PC-3 (cell line): ENCODE measurements at regions not wholly inside any gene's neighbourhood (a gene's known extent, or its start where the extent isn't known, plus 50 kb on each side); places are given as distances from the start of the nearest gene placed in this dataset.

Source experiments
- ATAC-seq: fragments of 200-7000 bp; cut with Tn5 transposase; 2 replicates; pipeline ENCODE4 v1.9.1; 2020; ENCODE audit warnings: mild to moderate bottlenecking, moderate library complexity
- BruUV-seq: library from RNA; stranded (reverse); fragments of 400-500 nt; replicated peaks from 2 replicates; lab custom pipeline; 2021; lab: Mats Ljungman, UMichigan
- CTCF ChIA-PET: fragments of 300-600 bp; sonication (Branson Sonifier 250); formaldehyde crosslinking; loops from one replicate; lab custom pipeline; 2022; ENCODE audit warnings: antibody characterized with exemption; lab: Charles Lee
- POLR2A ChIA-PET: fragments of 300-600 bp; sonication (Branson Sonifier 250); formaldehyde crosslinking; loops from one replicate; lab custom pipeline; 2022; ENCODE audit warnings: antibody characterized with exemption; ENCODE audit not compliant: unreplicated experiment; lab: Charles Lee
- DNase-seq: peaks from one replicate; pipeline ENCODE4 v3.0.0-alpha.2; 2015
- H2AFZ ChIP-seq: fragments of 300-600 bp; sonication (generic); 2 replicates; pipeline ENCODE4 v1.6.0; 2016; ENCODE audit warnings: antibody characterized with exemption, low read length
- H3F3A ChIP-seq: fragments of 300-600 bp; sonication (generic); one replicate; pipeline ENCODE4 v1.6.0; 2017; ENCODE audit warnings: antibody characterized with exemption, low read length, control low read depth, mild to moderate bottlenecking; ENCODE audit not compliant: unreplicated experiment
- H3K27ac ChIP-seq: fragments of 300-600 bp; sonication (generic); 2 replicates; pipeline ENCODE4 v1.5.1; 2016; ENCODE audit warnings: mild to moderate bottlenecking, low read length
- H3K27me3 ChIP-seq: fragments of 300-600 bp; sonication (generic); 2 replicates; pipeline ENCODE4 v1.6.1; 2016; ENCODE audit warnings: low read length, mixed read lengths
- H3K36me3 ChIP-seq: fragments of 300-600 bp; sonication (generic); 2 replicates; pipeline ENCODE4 v1.6.1; 2016; ENCODE audit warnings: low read depth, mixed run types, low read length, mixed read lengths
- H3K4me1 ChIP-seq: fragments of 300-600 bp; sonication (generic); 2 replicates; pipeline ENCODE4 v1.5.1; 2016; ENCODE audit warnings: low read length; ENCODE audit not compliant: insufficient read depth
- H3K4me2 ChIP-seq: fragments of 300-600 bp; sonication (generic); 2 replicates; pipeline ENCODE4 v1.6.0; 2016; ENCODE audit warnings: low read length
- H3K4me3 ChIP-seq: fragments of 300-600 bp; sonication (generic); 2 replicates; pipeline ENCODE4 v1.5.1; 2016; ENCODE audit warnings: mild to moderate bottlenecking, low read length, mixed read lengths
- H3K79me2 ChIP-seq: fragments of 300-600 bp; sonication (generic); 2 replicates; pipeline ENCODE4 v1.6.1; 2017; ENCODE audit warnings: low read length, mixed read lengths
- H3K9ac ChIP-seq: fragments of 300-600 bp; sonication (generic); 2 replicates; pipeline ENCODE4 v1.6.0; 2016; ENCODE audit warnings: mild to moderate bottlenecking, low read length
- H3K9me2 ChIP-seq: fragments of 300-600 bp; sonication (generic); replicated peaks from 2 replicates; pipeline ENCODE4 v1.6.1; 2016; ENCODE audit warnings: mixed run types, low read length, mixed read lengths
- H3K9me3 ChIP-seq: fragments of 300-600 bp; sonication (generic); 2 replicates; pipeline ENCODE4 v1.6.1; 2016; ENCODE audit warnings: low read length, mixed read lengths
- H4K20me1 ChIP-seq: fragments of 300-600 bp; sonication (generic); 2 replicates; pipeline ENCODE4 v1.6.1; 2016; ENCODE audit warnings: low read length, mixed read lengths
- EZH2 ChIP-seq: fragments of 300-600 bp; sonication (generic); IDR thresholded peaks from one replicate; pipeline ENCODE4 v1.6.1; 2017; ENCODE audit warnings: antibody characterized with exemption, mild to moderate bottlenecking, low read length; ENCODE audit not compliant: unreplicated experiment
- EZH2phosphoT487 ChIP-seq: fragments of 300-600 bp; sonication (generic); IDR thresholded peaks from 2 replicates; pipeline ENCODE4 v1.6.1; 2018; ENCODE audit warnings: mild to moderate bottlenecking, antibody characterized with exemption, low read length, borderline replicate concordance
- intact Hi-C: fragments of 100-400 bp; cut with micrococcal nuclease; formaldehyde crosslinking; loops from 2 replicates; pipeline ENCODE4 v1.9.0; 2023
- TF ChIP-seq, protein P1 (sequence below): fragments of 300-600 bp; sonication (generic); conservative IDR thresholded peaks from 2 replicates; pipeline ENCODE4 v1.5.1; 2017; ENCODE audit warnings: antibody characterized with exemption, low read depth, mild to moderate bottlenecking, low read length

- H3K27me3 ChIP-seq: no peaks in the 10 kb centered on the region
- TF ChIP-seq, protein P1, sequence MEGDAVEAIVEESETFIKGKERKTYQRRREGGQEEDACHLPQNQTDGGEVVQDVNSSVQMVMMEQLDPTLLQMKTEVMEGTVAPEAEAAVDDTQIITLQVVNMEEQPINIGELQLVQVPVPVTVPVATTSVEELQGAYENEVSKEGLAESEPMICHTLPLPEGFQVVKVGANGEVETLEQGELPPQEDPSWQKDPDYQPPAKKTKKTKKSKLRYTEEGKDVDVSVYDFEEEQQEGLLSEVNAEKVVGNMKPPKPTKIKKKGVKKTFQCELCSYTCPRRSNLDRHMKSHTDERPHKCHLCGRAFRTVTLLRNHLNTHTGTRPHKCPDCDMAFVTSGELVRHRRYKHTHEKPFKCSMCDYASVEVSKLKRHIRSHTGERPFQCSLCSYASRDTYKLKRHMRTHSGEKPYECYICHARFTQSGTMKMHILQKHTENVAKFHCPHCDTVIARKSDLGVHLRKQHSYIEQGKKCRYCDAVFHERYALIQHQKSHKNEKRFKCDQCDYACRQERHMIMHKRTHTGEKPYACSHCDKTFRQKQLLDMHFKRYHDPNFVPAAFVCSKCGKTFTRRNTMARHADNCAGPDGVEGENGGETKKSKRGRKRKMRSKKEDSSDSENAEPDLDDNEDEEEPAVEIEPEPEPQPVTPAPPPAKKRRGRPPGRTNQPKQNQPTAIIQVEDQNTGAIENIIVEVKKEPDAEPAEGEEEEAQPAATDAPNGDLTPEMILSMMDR: no peak
- TF ChIP-seq EZH2: no peak
- TF ChIP-seq EZH2phosphoT487: no peak
- no peak overlapping the region for H3K9ac ChIP-seq
- intact Hi-C loops: no loop called here
- no peak overlapping the region for H3K4me3 ChIP-seq
- H3K36me3 ChIP-seq: no peaks in the 10 kb centered on the region
- ATAC-seq: no peak
- H3F3A ChIP-seq: no peaks in the 10 kb centered on the region
- H2AFZ ChIP-seq: no peak overlapping the region
- DNase-seq: no peak
- H3K27ac ChIP-seq: no peak overlapping the region
- POLR2A ChIA-PET: no interaction called here
- CTCF ChIA-PET: no interaction called here
- BruUV-seq: no TSS peak
- no peaks in the 10 kb centered on the region for H3K9me2 ChIP-seq
- H4K20me1 ChIP-seq: no peaks in the 10 kb centered on the region
- no peaks in the 10 kb centered on the region for H3K79me2 ChIP-seq
- no peaks in the 10 kb centered on the region for H3K9me3 ChIP-seq
- no peak overlapping the region for H3K4me2 ChIP-seq
- H3K4me1 ChIP-seq: no peaks in the 10 kb centered on the region
Measured at GRCh38 chr7:16193631-16194030, 227.7 kb downstream of the CRPPA start.

- ATAC-seq (no peak), DNase-seq (no peak)
- H2AFZ ChIP-seq: no peak overlapping the region
- H3K36me3 ChIP-seq: no peaks in the 10 kb centered on the region
- H3K4me2 ChIP-seq: no peak overlapping the region
- H3K4me3 ChIP-seq: no peak overlapping the region
- no peaks in the 10 kb centered on the region for H3F3A ChIP-seq
- H3K79me2 ChIP-seq: no peaks in the 10 kb centered on the region
- no peak overlapping the region for H3K9ac ChIP-seq
- POLR2A ChIA-PET: no interaction called here
- H3K27me3 ChIP-seq: no peaks in the 10 kb centered on the region
- intact Hi-C loops: loop anchor here (5.0 kb wide), 1 partner anchor 52 kb away; no protein-coding TSS in a partner anchor
- no peaks in the 10 kb centered on the region for H4K20me1 ChIP-seq
- no peaks in the 10 kb centered on the region for H3K4me1 ChIP-seq
- TF ChIP-seq EZH2phosphoT487: no peak
- TF ChIP-seq, protein P1: no peak
- no peak for TF ChIP-seq EZH2
- H3K9me3 ChIP-seq: no peaks in the 10 kb centered on the region
- no peak overlapping the region for H3K27ac ChIP-seq
- H3K9me2 ChIP-seq: no peaks in the 10 kb centered on the region
- CTCF ChIA-PET: no interaction called here
- no TSS peak for BruUV-seq
Measured at GRCh38 chr7:16189026-16189715, 232.2 kb downstream of the CRPPA start.

- no peak overlapping the region for H2AFZ ChIP-seq
- no peaks in the 10 kb centered on the region for H3K9me2 ChIP-seq
- no peaks in the 10 kb centered on the region for H3K9me3 ChIP-seq
- H3K4me1 ChIP-seq: no peaks in the 10 kb centered on the region
- no TSS peak for BruUV-seq
- DNase-seq (no peak), ATAC-seq (no peak)
- POLR2A ChIA-PET: no interaction called here
- H3F3A ChIP-seq: no peaks in the 10 kb centered on the region
- H3K4me2 ChIP-seq: no peak overlapping the region
- CTCF ChIA-PET: no interaction called here
- TF ChIP-seq, protein P1: no peak
- no peak overlapping the region for H3K9ac ChIP-seq
- H4K20me1 ChIP-seq: no peaks in the 10 kb centered on the region
- H3K4me3 ChIP-seq: no peak overlapping the region
- no peaks in the 10 kb centered on the region for H3K36me3 ChIP-seq
- H3K27ac ChIP-seq: no peak overlapping the region
- H3K27me3 ChIP-seq: no peaks in the 10 kb centered on the region
- H3K79me2 ChIP-seq: no peaks in the 10 kb centered on the region
- intact Hi-C loops: loop anchor here (5.0 kb wide), 1 partner anchor 50 kb away; no protein-coding TSS in a partner anchor
Measured at GRCh38 chr7:16187131-16187530, 234.2 kb downstream of the CRPPA start.
